Upper lobe of left lung (tissue), 4 donors: ENCODE measurements at regions not wholly inside any gene's neighbourhood (a gene's known extent, or its start where the extent isn't known, plus 50 kb on each side); places are given as distances from the start of the nearest gene placed in this dataset.
"Not testable (repeated sequence)": the region's sequence is repeated elsewhere in the genome, so short reads cannot be mapped to it uniquely, and the experiment has no call there.

ENCODE experiments used
- POLR2A ChIP-seq, 4 donors: fragments of 450-650 bp; IDR thresholded peaks; one replicate each; pipeline ENCODE4 v1.5.1; 2016 to 2017; ENCODE audit warnings: antibody characterized with exemption in 4 of 4, mild to moderate bottlenecking in 2 of 4
- POLR2AphosphoS5 ChIP-seq, 2 donors: sonication (generic); formaldehyde crosslinking; IDR thresholded peaks; one replicate each; pipeline ENCODE4 v1.5.1; 2017; ENCODE audit warnings: antibody characterized with exemption in 2 of 2
- TF ChIP-seq, protein P1 (sequence below), 6 experiments: fragments of 450-650 bp in 4 of 6; fragments of 200-600 bp in 2 of 6; sonication (generic) in 2 of 6; IDR thresholded peaks; one replicate each; pipeline ENCODE4 v1.5.1; 2016 to 2019; ENCODE audit warnings: antibody characterized with exemption in 6 of 6

DNA sequence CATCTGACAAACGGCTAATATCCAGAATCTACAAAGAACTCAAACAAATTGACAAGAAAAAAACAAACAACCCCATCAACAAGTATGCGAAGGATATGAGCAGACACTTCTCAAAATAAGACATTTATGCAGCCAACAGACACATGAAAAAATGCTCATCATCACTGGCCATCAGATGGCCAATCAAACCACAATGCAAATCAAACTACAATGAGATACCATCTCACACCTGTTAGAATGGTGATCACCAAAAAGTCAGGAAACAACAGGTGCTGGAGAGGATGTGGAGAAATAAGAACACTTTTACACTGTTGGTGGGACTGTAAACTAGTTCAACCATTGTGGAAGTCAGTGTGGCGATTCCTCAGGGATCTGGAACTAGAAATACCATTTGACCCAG lies 1282.2 kb upstream of the ADGRL4 start:
- TF ChIP-seq, protein P1, sequence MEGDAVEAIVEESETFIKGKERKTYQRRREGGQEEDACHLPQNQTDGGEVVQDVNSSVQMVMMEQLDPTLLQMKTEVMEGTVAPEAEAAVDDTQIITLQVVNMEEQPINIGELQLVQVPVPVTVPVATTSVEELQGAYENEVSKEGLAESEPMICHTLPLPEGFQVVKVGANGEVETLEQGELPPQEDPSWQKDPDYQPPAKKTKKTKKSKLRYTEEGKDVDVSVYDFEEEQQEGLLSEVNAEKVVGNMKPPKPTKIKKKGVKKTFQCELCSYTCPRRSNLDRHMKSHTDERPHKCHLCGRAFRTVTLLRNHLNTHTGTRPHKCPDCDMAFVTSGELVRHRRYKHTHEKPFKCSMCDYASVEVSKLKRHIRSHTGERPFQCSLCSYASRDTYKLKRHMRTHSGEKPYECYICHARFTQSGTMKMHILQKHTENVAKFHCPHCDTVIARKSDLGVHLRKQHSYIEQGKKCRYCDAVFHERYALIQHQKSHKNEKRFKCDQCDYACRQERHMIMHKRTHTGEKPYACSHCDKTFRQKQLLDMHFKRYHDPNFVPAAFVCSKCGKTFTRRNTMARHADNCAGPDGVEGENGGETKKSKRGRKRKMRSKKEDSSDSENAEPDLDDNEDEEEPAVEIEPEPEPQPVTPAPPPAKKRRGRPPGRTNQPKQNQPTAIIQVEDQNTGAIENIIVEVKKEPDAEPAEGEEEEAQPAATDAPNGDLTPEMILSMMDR (IDR thresholded peaks at IDR 0.05), result not testable (repeated sequence)
- not testable (repeated sequence) for TF ChIP-seq POLR2A, POLR2AphosphoS5 (IDR thresholded peaks at IDR 0.05)
